ENCODE measurements at regions not wholly inside any gene's neighbourhood (a gene's known extent, or its start where the extent isn't known, plus 50 kb on each side); places are given as distances from the start of the nearest gene placed in this dataset.
"Not testable (repeated sequence)": the region's sequence is repeated elsewhere in the genome, so short reads cannot be mapped to it uniquely, and the experiment has no call there.

GRCh38 chr12:124707316-124707715, 139.9 kb upstream of the NCOR2 start:
- DNase-seq = no peak
- intact Hi-C loops (cut with DNase I) = no loop called here

GRCh38 chr12:124706363-124706762, 139.0 kb upstream of the NCOR2 start:
- DNase-seq = no peak
- intact Hi-C loops (cut with DNase I) = no loop called here

GRCh38 chr12:124705545-124706138, 138.2 kb upstream of the NCOR2 start:
- no peak for DNase-seq
- intact Hi-C loops (cut with DNase I) = no loop called here

GRCh38 chr12:124704619-124705018, 137.2 kb upstream of the NCOR2 start:
- intact Hi-C loops (cut with DNase I) = no loop called here
- DNase-seq = no peak

GRCh38 chr12:124703856-124704255, 136.4 kb upstream of the NCOR2 start:
- intact Hi-C loops (cut with DNase I) = no loop called here
- no peak for DNase-seq

GRCh38 chr12:124702736-124703135, 135.3 kb upstream of the NCOR2 start:
- no peak for DNase-seq
- intact Hi-C loops (cut with DNase I) = no loop called here

- peak in 3 of 10 donors; percentile 45 to 90 (median 80) for DNase-seq
- intact Hi-C loops (cut with DNase I) = no loop called here
These were observed 133.6 kb upstream of the NCOR2 start for GRCh38 chr12:124700810-124701592.

- DNase-seq = peak in 1 of 10 donors; percentile 47
- intact Hi-C loops (cut with DNase I) = no loop called here
These were observed 132.5 kb upstream of the NCOR2 start for GRCh38 chr12:124699909-124700308.

- no peak for DNase-seq
- intact Hi-C loops (cut with DNase I) = no loop called here
These were observed 131.5 kb upstream of the NCOR2 start for GRCh38 chr12:124698998-124699305.

- intact Hi-C loops (cut with DNase I) = no loop called here
- DNase-seq = peak in 3 of 10 donors; percentile 54 to 57 (median 54)
These were observed 131.0 kb upstream of the NCOR2 start for GRCh38 chr12:124698211-124698997.

GRCh38 chr12:124697722-124698121, 130.3 kb upstream of the NCOR2 start:
- DNase-seq = peak in 1 of 10 donors; percentile 4
- intact Hi-C loops (cut with DNase I) = not testable (repeated sequence)

- DNase-seq = peak in 3 of 10 donors; percentile 57 to 78 (median 61)
- intact Hi-C loops (cut with DNase I) = no loop called here
These were observed 129.5 kb upstream of the NCOR2 start for GRCh38 chr12:124696693-124697476.

GRCh38 chr12:124695861-124696260, 128.4 kb upstream of the NCOR2 start:
- intact Hi-C loops (cut with DNase I) = no loop called here
- DNase-seq = peak in 2 of 10 donors; percentile 37 to 64

GRCh38 chr12:124694846-124695497, 127.6 kb upstream of the NCOR2 start:
- intact Hi-C loops (cut with DNase I) = no loop called here
- DNase-seq = peak in 3 of 10 donors; percentile 57 to 80 (median 60)

GRCh38 chr12:124694250-124694649, 126.8 kb upstream of the NCOR2 start:
- peak in 2 of 10 donors; percentile 7 to 8 for DNase-seq
- intact Hi-C loops (cut with DNase I) = no loop called here

GRCh38 chr12:124693111-124693723, 125.8 kb upstream of the NCOR2 start:
- intact Hi-C loops (cut with DNase I) = no loop called here
- DNase-seq = peak in 3 of 10 donors; percentile 8 to 71 (median 43)

- DNase-seq = peak in 1 of 10 donors; percentile 13
These were observed 125.0 kb upstream of the NCOR2 start for GRCh38 chr12:124692443-124692842.

GRCh38 chr12:124691429-124691828, 124.0 kb upstream of the NCOR2 start:
- DNase-seq = peak in 1 of 10 donors; percentile 7
- intact Hi-C loops (cut with DNase I) = no loop called here

More at GRCh38 chr12:124692443-124692842, 125.0 kb upstream of the NCOR2 start:
- intact Hi-C loops (cut with DNase I) = no loop called here

GRCh38 chr12:124689631-124690030, 122.2 kb upstream of the NCOR2 start:
- peak in 1 of 10 donors; percentile 1 for DNase-seq
- intact Hi-C loops (cut with DNase I) = no loop called here
